OCI-LY1 (cell line): ENCODE measurements at regions not wholly inside any gene's neighbourhood (a gene's known extent, or its start where the extent isn't known, plus 50 kb on each side); places are given as distances from the start of the nearest gene placed in this dataset.

Source experiments
- H2AFZ ChIP-seq: fragments of 200-600 bp; sonication (generic), shearing (Covaris generic); 2 replicates; pipeline ENCODE4 v1.6.0; 2014; ENCODE audit warnings: antibody characterized with exemption, mild to moderate bottlenecking, low read length
- H3F3A ChIP-seq: fragments of 200-600 bp; sonication (generic), shearing (Covaris generic); 2 replicates; pipeline ENCODE4 v1.6.0; 2014; ENCODE audit warnings: mild to moderate bottlenecking, antibody characterized with exemption, low read length, moderate library complexity; ENCODE audit not compliant: insufficient read depth
- H3K27ac ChIP-seq: fragments of 200-600 bp; sonication (generic); 2 replicates; pipeline ENCODE4 v1.5.1; 2014; ENCODE audit warnings: low read length, mixed run types, mild to moderate bottlenecking, low read depth; ENCODE audit not compliant: poor library complexity, severe bottlenecking
- H3K27me3 ChIP-seq: fragments of 200-600 bp; sonication (generic); 2 replicates; pipeline ENCODE4 v1.6.0; 2014; ENCODE audit warnings: antibody characterized with exemption, mild to moderate bottlenecking, low read length, moderate library complexity; ENCODE audit not compliant: insufficient read depth
- H3K36me3 ChIP-seq: fragments of 200-600 bp; sonication (generic); 2 replicates; pipeline ENCODE4 v1.6.1; 2014; ENCODE audit warnings: mild to moderate bottlenecking, antibody characterized with exemption, low read length, moderate library complexity, mixed read lengths; ENCODE audit not compliant: insufficient read depth
- H3K4me1 ChIP-seq: fragments of 200-600 bp; sonication (generic); 2 replicates; pipeline ENCODE4 v1.5.1; 2014; ENCODE audit warnings: mild to moderate bottlenecking, low read length, moderate library complexity; ENCODE audit not compliant: insufficient read depth, severe bottlenecking
- H3K4me2 ChIP-seq: fragments of 200-600 bp; sonication (generic), shearing (Covaris generic); 2 replicates; pipeline ENCODE4 v1.6.1; 2014; ENCODE audit warnings: low read length
- H3K4me3 ChIP-seq: fragments of 200-600 bp; sonication (generic); 2 replicates; pipeline ENCODE4 v1.5.1; 2014; ENCODE audit warnings: low read length, low read depth, mild to moderate bottlenecking, mixed read lengths; ENCODE audit not compliant: poor library complexity, severe bottlenecking
- H3K79me2 ChIP-seq: fragments of 200-600 bp; shearing (Covaris generic); 2 replicates; pipeline ENCODE4 v1.6.1; 2016; ENCODE audit warnings: mixed run types, low read length, mixed read lengths; ENCODE audit not compliant: insufficient read depth
- H3K9ac ChIP-seq: fragments of 200-600 bp; sonication (generic), shearing (Covaris generic); 2 replicates; pipeline ENCODE4 v1.6.1; 2014; ENCODE audit warnings: mild to moderate bottlenecking, low read length, mixed read lengths
- H3K9me2 ChIP-seq: fragments of 200-600 bp; sonication (generic), shearing (Covaris generic); 2 replicates; pipeline ENCODE4 v1.6.1; 2014; ENCODE audit warnings: low read depth, mild to moderate bottlenecking, low read length, mixed read lengths
- H3K9me3 ChIP-seq: fragments of 200-600 bp; shearing (Covaris generic); 2 replicates; pipeline ENCODE4 v1.6.1; 2014; ENCODE audit warnings: low read length, mixed read lengths
- H4K20me1 ChIP-seq: fragments of 200-600 bp; sonication (generic), shearing (Covaris generic); 2 replicates; pipeline ENCODE4 v1.6.0; 2016; ENCODE audit warnings: mild to moderate bottlenecking, low read length; ENCODE audit not compliant: insufficient read depth
- EZH2 ChIP-seq: fragments of 200-600 bp; sonication (generic), shearing (Covaris generic); IDR thresholded peaks from 2 replicates; pipeline ENCODE4 v1.8.0; 2017; ENCODE audit warnings: borderline replicate concordance, mixed run types, mild to moderate bottlenecking, antibody characterized with exemption, low read length, moderate library complexity, mixed read lengths
- TF ChIP-seq, protein P1 (sequence below): fragments of 200-600 bp; sonication (generic), shearing (Covaris generic); IDR thresholded peaks from 2 replicates; pipeline ENCODE4 v1.5.1; 2017; ENCODE audit warnings: mild to moderate bottlenecking, antibody characterized with exemption, low read length, moderate library complexity, mixed read lengths

DNA sequence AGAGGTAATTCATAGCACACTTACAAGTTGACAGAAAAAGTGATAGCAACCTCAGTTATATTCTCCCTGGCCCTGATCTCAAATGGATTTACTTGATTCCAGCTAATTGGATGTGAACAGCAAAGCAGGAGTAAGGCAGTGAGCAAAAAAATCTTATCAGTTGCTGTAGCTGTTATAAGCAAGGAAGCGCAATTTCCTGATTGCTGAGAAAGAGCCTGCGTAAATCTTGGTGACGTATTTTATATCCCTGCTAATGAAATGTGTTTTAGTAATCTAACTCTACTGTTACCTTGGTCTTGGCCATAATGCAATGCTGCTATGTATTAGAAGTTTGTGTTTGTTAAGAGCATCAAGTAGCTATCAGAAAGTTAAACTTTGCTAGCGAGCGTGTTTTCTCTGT is 661.2 kb upstream of the SEMA6A start:
- Histone ChIP-seq H3K9me2 (no peaks in the 10 kb centered on the region), H4K20me1 (no peaks in the 10 kb centered on the region), H3K79me2 (no peaks in the 10 kb centered on the region), H3K4me2 (no peak overlapping the region), H3K36me3 (no peaks in the 10 kb centered on the region), H2AFZ (no peak overlapping the region), H3K4me3 (no peak overlapping the region), H3K9me3 (no peaks in the 10 kb centered on the region), H3K9ac (no peak overlapping the region), H3K27me3 (no peaks in the 10 kb centered on the region), H3K4me1 (no peaks in the 10 kb centered on the region), H3F3A (no peaks in the 10 kb centered on the region), H3K27ac (no peak overlapping the region)
- TF ChIP-seq, protein P1, sequence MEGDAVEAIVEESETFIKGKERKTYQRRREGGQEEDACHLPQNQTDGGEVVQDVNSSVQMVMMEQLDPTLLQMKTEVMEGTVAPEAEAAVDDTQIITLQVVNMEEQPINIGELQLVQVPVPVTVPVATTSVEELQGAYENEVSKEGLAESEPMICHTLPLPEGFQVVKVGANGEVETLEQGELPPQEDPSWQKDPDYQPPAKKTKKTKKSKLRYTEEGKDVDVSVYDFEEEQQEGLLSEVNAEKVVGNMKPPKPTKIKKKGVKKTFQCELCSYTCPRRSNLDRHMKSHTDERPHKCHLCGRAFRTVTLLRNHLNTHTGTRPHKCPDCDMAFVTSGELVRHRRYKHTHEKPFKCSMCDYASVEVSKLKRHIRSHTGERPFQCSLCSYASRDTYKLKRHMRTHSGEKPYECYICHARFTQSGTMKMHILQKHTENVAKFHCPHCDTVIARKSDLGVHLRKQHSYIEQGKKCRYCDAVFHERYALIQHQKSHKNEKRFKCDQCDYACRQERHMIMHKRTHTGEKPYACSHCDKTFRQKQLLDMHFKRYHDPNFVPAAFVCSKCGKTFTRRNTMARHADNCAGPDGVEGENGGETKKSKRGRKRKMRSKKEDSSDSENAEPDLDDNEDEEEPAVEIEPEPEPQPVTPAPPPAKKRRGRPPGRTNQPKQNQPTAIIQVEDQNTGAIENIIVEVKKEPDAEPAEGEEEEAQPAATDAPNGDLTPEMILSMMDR: no peak
- TF ChIP-seq EZH2: no peak

DNA sequence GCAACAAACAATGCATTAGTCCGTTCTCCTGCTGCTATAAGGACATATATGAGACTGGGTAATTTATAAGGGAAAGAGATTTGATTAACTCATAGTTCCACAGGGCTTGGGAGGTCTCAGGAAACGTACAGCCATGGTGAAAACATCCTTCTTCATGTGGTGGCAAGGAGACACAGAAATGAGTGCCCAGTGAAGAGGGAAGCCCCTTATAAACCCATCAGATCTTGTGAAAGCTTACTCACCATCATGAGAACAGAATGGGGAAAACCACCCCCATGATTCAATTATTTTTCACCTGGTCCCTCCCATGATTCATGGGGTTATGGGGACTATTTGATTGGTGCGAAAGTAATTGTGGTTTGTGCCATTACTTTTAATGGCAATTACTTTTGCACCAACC is 655.8 kb upstream of the SEMA6A start:
- no peak overlapping the region for H3K4me2 ChIP-seq
- H2AFZ ChIP-seq: no peak overlapping the region
- no peaks in the 10 kb centered on the region for H3K36me3 ChIP-seq
- no peak overlapping the region for H3K9ac ChIP-seq
- H3K27ac ChIP-seq: no peak overlapping the region
- no peaks in the 10 kb centered on the region for H3K27me3 ChIP-seq
- no peaks in the 10 kb centered on the region for H4K20me1 ChIP-seq
- H3K4me3 ChIP-seq: no peak overlapping the region
- no peaks in the 10 kb centered on the region for H3F3A ChIP-seq
- TF ChIP-seq, protein P1: no peak
- TF ChIP-seq EZH2: no peak
- H3K4me1 ChIP-seq: no peaks in the 10 kb centered on the region
- no peaks in the 10 kb centered on the region for H3K9me3 ChIP-seq
- no peaks in the 10 kb centered on the region for H3K79me2 ChIP-seq
- H3K9me2 ChIP-seq: no peaks in the 10 kb centered on the region

DNA sequence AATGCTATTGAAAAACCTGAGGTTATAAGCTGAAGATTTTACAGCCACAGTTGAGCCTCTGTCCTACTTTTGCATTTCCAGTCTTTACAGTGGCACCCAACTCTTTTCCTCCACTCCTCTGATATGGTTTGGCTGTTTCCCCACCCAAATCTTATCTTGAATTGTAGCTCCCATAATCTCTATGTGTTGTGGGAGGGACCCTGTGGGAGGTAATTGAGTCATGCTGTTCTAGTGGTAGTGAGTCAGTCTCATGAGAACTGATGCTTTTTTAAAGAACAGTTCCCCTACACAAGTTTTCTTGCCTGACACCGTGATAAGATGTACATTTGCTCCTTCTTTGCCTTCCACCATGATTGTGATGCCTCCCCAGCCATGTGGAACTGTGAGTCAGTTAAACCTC is 646.1 kb upstream of the SEMA6A start:
- H3K9ac ChIP-seq: no peak overlapping the region
- H3K36me3 ChIP-seq: no peaks in the 10 kb centered on the region
- H3K9me3 ChIP-seq: no peaks in the 10 kb centered on the region
- TF ChIP-seq, protein P1: no peak
- TF ChIP-seq EZH2: no peak
- no peaks in the 10 kb centered on the region for H4K20me1 ChIP-seq
- no peak overlapping the region for H3K4me2 ChIP-seq
- no peak overlapping the region for H3K27ac ChIP-seq
- no peaks in the 10 kb centered on the region for H3K79me2 ChIP-seq
- no peaks in the 10 kb centered on the region for H3K27me3 ChIP-seq
- no peaks in the 10 kb centered on the region for H3K4me1 ChIP-seq
- H3K9me2 ChIP-seq: no peaks in the 10 kb centered on the region
- no peaks in the 10 kb centered on the region for H3F3A ChIP-seq
- H3K4me3 ChIP-seq: no peak overlapping the region
- H2AFZ ChIP-seq: no peak overlapping the region
